Neural progenitor cell (in vitro differentiated cells): ENCODE measurements at regions not wholly inside any gene's neighbourhood (a gene's known extent, or its start where the extent isn't known, plus 50 kb on each side); places are given as distances from the start of the nearest gene placed in this dataset.

Experiments used
- CTCF ChIP-seq: fragments of 200-600 bp; sonication (generic); IDR thresholded peaks from 2 replicates; pipeline ENCODE4 v1.5.1; 2017; ENCODE audit warnings: antibody characterized with exemption, mild to moderate bottlenecking
- EZH2 ChIP-seq: fragments of 200-600 bp; sonication (generic); IDR thresholded peaks from 2 replicates; pipeline ENCODE4 v1.6.1; 2017; ENCODE audit warnings: antibody characterized with exemption, mild to moderate bottlenecking, moderate library complexity

GRCh38 chr6:164274493-164274892, 860.0 kb downstream of the QKI start:
- TF ChIP-seq CTCF (no peak), EZH2 (no peak)
